Activated CD8-positive, alpha-beta T cell treated with anti-CD3 and anti-CD28 coated beads for 36 hours (primary cell): ENCODE measurements at regions not wholly inside any gene's neighbourhood (a gene's known extent, or its start where the extent isn't known, plus 50 kb on each side); places are given as distances from the start of the nearest gene placed in this dataset.

ENCODE experiments used
- ATAC-seq: fragments of 200-7000 bp; cut with Tn5 transposase; one replicate; pipeline ENCODE4 v1.10.0; 2021; ENCODE audit warnings: mild to moderate bottlenecking, moderate library complexity
- CTCF ChIA-PET: fragments of 350-600 bp; sonication (Branson Sonifier 250); formaldehyde crosslinking; loops from one replicate; lab custom pipeline; 2021; ENCODE audit warnings: antibody characterized with exemption; lab: Charles Lee
- POLR2A ChIA-PET: fragments of 350-600 bp; sonication (Branson Sonifier 250); formaldehyde crosslinking; loops from one replicate; lab custom pipeline; 2021; ENCODE audit warnings: antibody characterized with exemption; lab: Charles Lee
- DNase-seq: peaks from one replicate; pipeline ENCODE4 v3.0.0-alpha.2; 2020
- H3K27ac Mint-ChIP-seq: one replicate; pipeline ENCODE4 v1.8.0; 2021; ENCODE audit warnings: mild to moderate bottlenecking, mixed read lengths
- H3K27me3 Mint-ChIP-seq: one replicate; pipeline ENCODE4 v1.8.0; 2021; ENCODE audit warnings: mixed read lengths
- H3K36me3 Mint-ChIP-seq: one replicate; pipeline ENCODE4 v1.8.0; 2021; ENCODE audit warnings: low read depth, mixed read lengths
- H3K4me1 Mint-ChIP-seq: one replicate; pipeline ENCODE4 v1.8.0; 2021; ENCODE audit warnings: low read depth, mixed read lengths
- H3K4me3 Mint-ChIP-seq: one replicate; pipeline ENCODE4 v1.8.0; 2021; ENCODE audit warnings: mild to moderate bottlenecking, moderate library complexity, mixed read lengths
- H3K9me3 Mint-ChIP-seq: one replicate; pipeline ENCODE4 v1.8.0; 2021; ENCODE audit warnings: mixed read lengths
- intact Hi-C: fragments of 100-400 bp; cut with micrococcal nuclease; formaldehyde crosslinking; loops from one replicate; pipeline ENCODE4 v1.10.0; 2022
- TF ChIP-seq, protein P1 (sequence below): fragments of 200-600 bp; IDR thresholded peaks from one replicate; pipeline ENCODE4 v1.8.0; 2022; ENCODE audit warnings: antibody characterized with exemption, mild to moderate bottlenecking

DNA sequence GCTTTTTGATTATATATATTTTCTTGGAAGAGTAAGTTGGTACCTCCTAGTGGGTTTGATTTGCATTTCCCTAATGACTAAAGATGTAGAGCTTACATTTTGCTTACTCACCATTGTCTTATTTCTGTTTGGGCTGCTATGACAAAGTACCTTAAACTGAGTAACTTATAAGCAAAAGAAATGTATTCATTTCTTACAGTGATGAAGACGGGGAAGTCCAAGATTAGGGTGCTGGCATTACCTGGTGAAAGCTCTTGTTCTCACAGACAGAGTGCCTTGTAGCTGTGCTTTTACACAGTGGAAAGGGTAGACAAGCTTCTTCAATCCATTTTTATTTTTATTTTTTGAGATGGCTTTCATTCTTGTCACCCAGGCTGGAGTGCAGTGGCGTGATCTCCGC is 229.2 kb upstream of the AGA start:
- POLR2A ChIA-PET: no interaction called here

DNA sequence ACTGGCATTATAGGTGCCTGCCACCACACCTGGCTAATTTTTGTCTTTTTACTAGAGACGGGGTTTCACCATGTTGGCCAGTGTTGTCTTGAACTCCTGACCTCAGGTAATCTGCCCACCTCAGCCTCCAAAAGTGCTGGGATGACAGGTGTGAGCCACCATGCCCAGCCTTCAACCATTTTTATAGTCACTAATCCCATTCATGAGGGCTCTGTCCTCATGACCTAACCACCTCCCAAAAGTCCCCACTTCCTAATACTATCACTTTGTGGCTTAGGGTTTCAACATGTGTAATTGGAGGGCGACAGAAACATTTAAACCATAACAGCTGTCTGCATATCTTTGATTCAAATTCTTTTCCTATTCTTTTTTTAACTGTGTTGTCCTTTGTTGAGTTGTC is 229.6 kb upstream of the AGA start:
- ATAC-seq (no peak), DNase-seq (no peak)
- Mint-ChIP-seq H3K4me3 (no peak overlapping the region), H3K36me3 (no peaks in the 10 kb centered on the region), H3K9me3 (no peaks in the 10 kb centered on the region), H3K4me1 (no peaks in the 10 kb centered on the region), H3K27ac (no peak overlapping the region), H3K27me3 (no peaks in the 10 kb centered on the region)
- intact Hi-C loops: no loop called here
- CTCF ChIA-PET: no interaction called here
- TF ChIP-seq, protein P1, sequence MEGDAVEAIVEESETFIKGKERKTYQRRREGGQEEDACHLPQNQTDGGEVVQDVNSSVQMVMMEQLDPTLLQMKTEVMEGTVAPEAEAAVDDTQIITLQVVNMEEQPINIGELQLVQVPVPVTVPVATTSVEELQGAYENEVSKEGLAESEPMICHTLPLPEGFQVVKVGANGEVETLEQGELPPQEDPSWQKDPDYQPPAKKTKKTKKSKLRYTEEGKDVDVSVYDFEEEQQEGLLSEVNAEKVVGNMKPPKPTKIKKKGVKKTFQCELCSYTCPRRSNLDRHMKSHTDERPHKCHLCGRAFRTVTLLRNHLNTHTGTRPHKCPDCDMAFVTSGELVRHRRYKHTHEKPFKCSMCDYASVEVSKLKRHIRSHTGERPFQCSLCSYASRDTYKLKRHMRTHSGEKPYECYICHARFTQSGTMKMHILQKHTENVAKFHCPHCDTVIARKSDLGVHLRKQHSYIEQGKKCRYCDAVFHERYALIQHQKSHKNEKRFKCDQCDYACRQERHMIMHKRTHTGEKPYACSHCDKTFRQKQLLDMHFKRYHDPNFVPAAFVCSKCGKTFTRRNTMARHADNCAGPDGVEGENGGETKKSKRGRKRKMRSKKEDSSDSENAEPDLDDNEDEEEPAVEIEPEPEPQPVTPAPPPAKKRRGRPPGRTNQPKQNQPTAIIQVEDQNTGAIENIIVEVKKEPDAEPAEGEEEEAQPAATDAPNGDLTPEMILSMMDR: no peak
- POLR2A ChIA-PET: no interaction called here

More for the DNA sequence above, 229.2 kb upstream of the AGA start:
- ATAC-seq (no peak), DNase-seq (no peak)
- no peaks in the 10 kb centered on the region for H3K4me1 Mint-ChIP-seq
- CTCF ChIA-PET: no interaction called here
- no peaks in the 10 kb centered on the region for H3K9me3 Mint-ChIP-seq
- intact Hi-C loops: no loop called here
- no peak overlapping the region for H3K27ac Mint-ChIP-seq
- H3K4me3 Mint-ChIP-seq: no peak overlapping the region
- no peaks in the 10 kb centered on the region for H3K27me3 Mint-ChIP-seq
- TF ChIP-seq, protein P1: no peak
- H3K36me3 Mint-ChIP-seq: no peaks in the 10 kb centered on the region

DNA sequence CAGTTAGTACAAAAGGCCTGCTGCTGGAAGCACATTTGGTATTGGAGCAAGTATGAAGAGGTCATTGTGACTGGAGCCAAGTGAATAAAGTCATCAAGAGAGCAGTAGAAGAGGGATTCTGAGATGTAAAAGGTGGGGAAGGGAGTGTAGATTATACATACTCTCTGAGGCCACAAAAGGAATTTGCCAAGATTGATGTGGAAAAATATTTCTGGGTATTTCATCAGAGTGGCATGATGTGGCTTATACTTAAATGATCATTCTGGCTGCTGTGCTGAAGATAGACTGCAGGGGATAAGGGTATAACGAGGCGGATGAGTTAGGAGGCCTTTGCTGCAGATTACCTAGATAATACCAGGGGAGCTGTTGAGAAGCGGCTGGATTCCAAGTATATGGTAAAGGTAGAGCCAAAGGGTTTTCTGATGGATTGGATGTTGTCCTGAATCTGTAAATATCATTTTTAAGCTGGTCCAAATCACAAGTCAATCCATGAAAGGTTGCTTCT is 231.8 kb upstream of the AGA start:
- H3K4me1 Mint-ChIP-seq: no peaks in the 10 kb centered on the region
- no peaks in the 10 kb centered on the region for H3K27me3 Mint-ChIP-seq
- CTCF ChIA-PET: interaction anchor here (0.5 kb wide), 1 partner anchor 94 kb away, joined by 3 read pairs; no protein-coding TSS in a partner anchor

DNA sequence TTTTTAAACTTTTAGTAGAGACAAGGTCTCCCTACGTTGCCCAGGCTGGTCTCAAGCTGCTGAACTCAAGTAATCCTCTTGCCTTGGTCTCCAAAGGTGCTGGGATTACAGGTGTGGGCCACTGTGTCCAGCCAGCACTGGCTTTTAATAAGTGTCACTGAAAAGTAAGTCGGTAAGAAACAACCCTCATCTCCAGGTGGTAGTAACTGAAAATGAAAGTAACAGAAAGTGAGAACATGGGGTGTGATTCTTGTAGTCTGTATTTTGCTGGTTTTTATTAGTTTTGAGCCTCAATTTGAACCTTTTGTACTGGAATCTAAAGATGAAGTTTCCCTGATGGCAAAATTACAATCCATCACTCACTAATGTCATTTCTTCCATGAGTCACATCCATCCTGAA is 238.1 kb upstream of the AGA start:
- ATAC-seq: no peak
- TF ChIP-seq, protein P1: no peak
- Mint-ChIP-seq H3K4me3 (no peak overlapping the region), H3K36me3 (no peaks in the 10 kb centered on the region), H3K4me1 (no peaks in the 10 kb centered on the region), H3K9me3 (no peaks in the 10 kb centered on the region), H3K27me3 (no peaks in the 10 kb centered on the region), H3K27ac (no peak overlapping the region)
- ChIA-PET CTCF (no interaction called here), POLR2A (no interaction called here)
- no peak for DNase-seq
- intact Hi-C loops: no loop called here

More for the DNA sequence above, 231.8 kb upstream of the AGA start:
- Mint-ChIP-seq H3K4me3 (no peak overlapping the region), H3K36me3 (no peaks in the 10 kb centered on the region), H3K27ac (no peak overlapping the region), H3K9me3 (no peaks in the 10 kb centered on the region)
- DNase-seq (no peak), ATAC-seq (no peak)
- TF ChIP-seq, protein P1: no peak
- intact Hi-C loops: no loop called here
- POLR2A ChIA-PET: no interaction called here

DNA sequence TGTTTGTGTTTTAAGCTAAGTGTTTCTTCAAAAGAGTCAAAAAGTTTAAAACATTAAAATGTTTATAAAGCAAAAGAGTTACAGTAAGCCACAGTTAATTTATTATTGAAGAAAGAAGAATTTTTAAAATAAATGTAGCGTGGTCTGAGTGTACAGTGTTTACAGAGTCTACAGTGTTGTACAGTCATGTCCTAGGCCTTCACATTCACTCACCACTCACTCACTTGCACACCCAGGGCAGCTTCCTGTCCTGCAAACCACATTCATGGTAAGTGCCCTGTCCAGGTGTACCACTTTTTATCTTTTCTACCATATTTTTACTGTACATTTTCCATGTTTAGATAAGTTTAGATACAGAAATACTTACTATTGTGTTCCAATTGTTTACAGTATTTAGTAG is 239.7 kb upstream of the AGA start:
- Mint-ChIP-seq H3K27ac (no peak overlapping the region), H3K4me3 (no peak overlapping the region), H3K27me3 (no peaks in the 10 kb centered on the region), H3K9me3 (no peaks in the 10 kb centered on the region), H3K4me1 (no peaks in the 10 kb centered on the region), H3K36me3 (no peaks in the 10 kb centered on the region)
- intact Hi-C loops: no loop called here
- ChIA-PET POLR2A (no interaction called here), CTCF (no interaction called here)
- ATAC-seq (no peak), DNase-seq (no peak)
- TF ChIP-seq, protein P1: no peak
